H1 (cell line): ENCODE measurements at regions not wholly inside any gene's neighbourhood (a gene's known extent, or its start where the extent isn't known, plus 50 kb on each side); places are given as distances from the start of the nearest gene placed in this dataset.

ENCODE experiments used
- CTCF ChIA-PET: fragments of 300-600 bp; sonication (Branson Sonifier 250); formaldehyde crosslinking; loops from one replicate; lab custom pipeline; 2021; ENCODE audit not compliant: partially characterized antibody; lab: Charles Lee
- POLR2A ChIA-PET: fragments of 300-600 bp; sonication (Branson Sonifier 250); formaldehyde crosslinking; loops from one replicate; lab custom pipeline; 2021; ENCODE audit warnings: inconsistent platforms; ENCODE audit not compliant: partially characterized antibody; lab: Charles Lee
- DNase-seq, 2 experiments: peaks; one replicate each; pipeline versions ENCODE4 v3.0.0 to v3.0.0-alpha.2; 2010 to 2022; ENCODE audit warnings: low spot score in 2 of 2, low read depth in 1 of 2, mixed read lengths in 1 of 2
- FAIRE-seq: peaks from 2 replicates; lab custom pipeline; 2011; peaks lifted over from hg19 to GRCh38; lab: Jason Lieb, UNC
- H2AFZ ChIP-seq: 2 replicates; pipeline ENCODE4 v1.8.1; 2012; ENCODE audit warnings: low read length, inconsistent platforms
- H2AK5ac ChIP-seq: 2 replicates; pipeline ENCODE4 v1.6.1; 2013; ENCODE audit warnings: low read depth, low read length
- H2BK120ac ChIP-seq: replicated peaks from 2 replicates; pipeline ENCODE3; 2013; ENCODE audit warnings: low read depth, low read length, inconsistent platforms
- H2BK12ac ChIP-seq: 2 replicates; pipeline ENCODE4 v1.6.1; 2013; ENCODE audit warnings: low read depth, low read length
- H2BK15ac ChIP-seq: 2 replicates; pipeline ENCODE4 v1.6.1; 2013; ENCODE audit warnings: low read length
- H2BK20ac ChIP-seq: 2 replicates; pipeline ENCODE4 v1.6.1; 2013; ENCODE audit warnings: low read length
- H2BK5ac ChIP-seq: 2 replicates; pipeline ENCODE4 v1.6.1; 2013; ENCODE audit warnings: low read depth, low read length
- H3K14ac ChIP-seq: 2 replicates; pipeline ENCODE4 v1.6.1; 2013; ENCODE audit warnings: inconsistent platforms; ENCODE audit not compliant: insufficient read length
- H3K18ac ChIP-seq: 2 replicates; pipeline ENCODE4 v1.6.1; 2013; ENCODE audit warnings: low read length; ENCODE audit errors: extremely low read depth
- H3K23ac ChIP-seq: 2 replicates; pipeline ENCODE4 v1.6.1; 2013; ENCODE audit warnings: inconsistent platforms; ENCODE audit not compliant: insufficient read length
- H3K23me2 ChIP-seq: 2 replicates; pipeline ENCODE4 v1.6.1; 2013; ENCODE audit warnings: low read depth, low read length
- H3K27ac ChIP-seq: 2 replicates; pipeline ENCODE4 v1.6.1; 2011; ENCODE audit warnings: low read depth, low read length, inconsistent platforms
- H3K27me3 ChIP-seq, 4 experiments: replicated peaks in 1 of 4; 1 replicate in 1 of 4; 2 replicates in 3 of 4; pipeline versions ENCODE4 v1.6.1 to v1.8.1; 2011 to 2013; ENCODE audit warnings: low read length in 3 of 4, mild to moderate bottlenecking in 3 of 4, inconsistent platforms in 2 of 4, mixed read lengths in 2 of 4, moderate library complexity in 1 of 4; ENCODE audit not compliant: control insufficient read depth in 3 of 4, insufficient read depth in 3 of 4; ENCODE audit errors: extremely low read depth in 1 of 4
- H3K36me3 ChIP-seq, 4 experiments: 2 replicates each; pipeline versions ENCODE4 v1.6.1 to v1.8.1; 2011 to 2013; ENCODE audit warnings: mild to moderate bottlenecking in 4 of 4, low read length in 3 of 4, moderate library complexity in 2 of 4, control low read depth in 1 of 4, inconsistent platforms in 1 of 4; ENCODE audit not compliant: insufficient read depth in 4 of 4, control insufficient read depth in 2 of 4
- H3K4ac ChIP-seq: replicated peaks from 2 replicates; pipeline ENCODE3; 2013; ENCODE audit warnings: low read length, low read depth, mixed read lengths, inconsistent platforms; ENCODE audit not compliant: insufficient read length
- H3K4me1 ChIP-seq, 4 experiments: replicated peaks in 1 of 4; 1 replicate in 1 of 4; 2 replicates in 3 of 4; pipeline versions ENCODE4 v1.6.1 to v1.8.1; 2011 to 2013; ENCODE audit warnings: low read length in 3 of 4, inconsistent platforms in 2 of 4, mixed read lengths in 1 of 4; ENCODE audit not compliant: insufficient read depth in 4 of 4, control insufficient read depth in 3 of 4
- H3K4me2 ChIP-seq, 2 experiments: 2 replicates each; pipeline versions ENCODE4 v1.6.1 to v1.8.1; 2011 to 2013; ENCODE audit warnings: low read depth in 2 of 2, low read length in 2 of 2, control low read depth in 1 of 2, inconsistent platforms in 1 of 2, mild to moderate bottlenecking in 1 of 2; ENCODE audit not compliant: insufficient read depth in 1 of 2
- H3K4me3 ChIP-seq, 4 experiments: fragments of 200-600, 300-600 bp in 1 of 4; sonication (generic), shearing (Covaris generic), sonication (Bioruptor Twin) in 1 of 4; 2 replicates each; pipeline versions ENCODE4 v1.5.1 to v1.8.1; 2011 to 2016; ENCODE audit warnings: low read length in 4 of 4, low read depth in 3 of 4, control low read depth in 2 of 4, inconsistent platforms in 2 of 4, mild to moderate bottlenecking in 2 of 4, mixed read lengths in 1 of 4, moderate library complexity in 1 of 4; ENCODE audit not compliant: insufficient read depth in 2 of 4; ENCODE audit errors: extremely low read depth in 1 of 4
- H3K56ac ChIP-seq: replicated peaks from 2 replicates; pipeline ENCODE3; 2013; ENCODE audit warnings: low read depth, mild to moderate bottlenecking, mixed read lengths, low read length, inconsistent platforms; ENCODE audit not compliant: insufficient read length
- H3K79me1 ChIP-seq: 2 replicates; pipeline ENCODE4 v1.6.1; 2013; ENCODE audit warnings: low read depth, low read length, control low read depth
- H3K79me2 ChIP-seq, 2 experiments: 2 replicates each; pipeline versions ENCODE4 v1.6.1 to v1.8.1; 2012 to 2013; ENCODE audit warnings: low read length in 2 of 2, mild to moderate bottlenecking in 2 of 2, inconsistent platforms in 1 of 2; ENCODE audit not compliant: insufficient read depth in 2 of 2, control insufficient read depth in 1 of 2
- H3K9ac ChIP-seq, 4 experiments: replicated peaks in 1 of 4; 1 replicate in 1 of 4; 2 replicates in 3 of 4; pipeline versions ENCODE4 v1.6.1 to v1.8.1; 2011 to 2013; ENCODE audit warnings: low read depth in 3 of 4, low read length in 3 of 4, control low read depth in 2 of 4, mild to moderate bottlenecking in 2 of 4, moderate library complexity in 2 of 4, inconsistent platforms in 1 of 4; ENCODE audit errors: extremely low read depth in 1 of 4
- H3K9me3 ChIP-seq, 2 experiments: 2 replicates each; pipeline versions ENCODE4 v1.6.1 to v1.8.1; 2012 to 2013; ENCODE audit warnings: mild to moderate bottlenecking in 2 of 2, moderate library complexity in 2 of 2, control low read depth in 1 of 2, inconsistent platforms in 1 of 2, low read depth in 1 of 2, low read length in 1 of 2, mixed read lengths in 1 of 2; ENCODE audit not compliant: insufficient read depth in 2 of 2
- H4K20me1 ChIP-seq, 2 experiments: replicated peaks in 1 of 2; 2 replicates each; pipeline versions ENCODE3 to v1.8.1; 2011 to 2013; ENCODE audit warnings: inconsistent platforms in 2 of 2, low read length in 2 of 2, mild to moderate bottlenecking in 1 of 2; ENCODE audit not compliant: insufficient read depth in 2 of 2, control insufficient read depth in 1 of 2
- H4K5ac ChIP-seq: 2 replicates; pipeline ENCODE4 v1.6.1; 2013; ENCODE audit warnings: low read length, low read depth, mixed read lengths, inconsistent platforms; ENCODE audit not compliant: insufficient read length
- H4K8ac ChIP-seq: 2 replicates; pipeline ENCODE4 v1.8.0; 2013; ENCODE audit warnings: mild to moderate bottlenecking, moderate library complexity, low read length, inconsistent platforms; ENCODE audit not compliant: insufficient read depth; ENCODE audit errors: extremely low read depth
- H4K91ac ChIP-seq: replicated peaks from 2 replicates; pipeline ENCODE3; 2013; ENCODE audit warnings: low read length, mixed read lengths, inconsistent platforms; ENCODE audit not compliant: insufficient read length
- CEBPB ChIP-seq: IDR thresholded peaks from 2 replicates; pipeline ENCODE4 v1.6.1; 2012; ENCODE audit warnings: low read depth, low read length
- CHD1 ChIP-seq: IDR thresholded peaks from 2 replicates; pipeline ENCODE4 v1.6.1; 2012; ENCODE audit warnings: low read depth, low read length, improper control_type of control experiment
- CHD2 ChIP-seq: IDR thresholded peaks from 2 replicates; pipeline ENCODE4 v1.6.1; 2012; ENCODE audit warnings: low read length, improper control_type of control experiment
- CTBP2 ChIP-seq: IDR thresholded peaks from 2 replicates; pipeline ENCODE4 v1.7.0; 2011; ENCODE audit warnings: borderline replicate concordance, mild to moderate bottlenecking, moderate library complexity, mixed read lengths, low read length; ENCODE audit not compliant: insufficient read depth, insufficient read length
- EGR1 ChIP-seq: IDR thresholded peaks from 2 replicates; pipeline ENCODE4 v1.6.1; 2011; ENCODE audit warnings: low read depth, low read length, borderline replicate concordance
- GTF2F1 ChIP-seq: IDR thresholded peaks from 2 replicates; pipeline ENCODE4 v1.6.1; 2012; ENCODE audit warnings: low read depth, low read length, improper control_type of control experiment, borderline replicate concordance
- HDAC6 ChIP-seq: IDR thresholded peaks from one replicate; pipeline ENCODE4 v1.7.1; 2012; ENCODE audit warnings: low read depth, mild to moderate bottlenecking, inconsistent platforms, low read length, moderate library complexity
- KDM5A ChIP-seq: fragments of 200-600 bp; IDR thresholded peaks from 2 replicates; pipeline ENCODE4 v1.7.1; 2012; ENCODE audit warnings: mild to moderate bottlenecking, low read length, inconsistent platforms, mixed read lengths
- MAFK ChIP-seq: IDR thresholded peaks from 2 replicates; pipeline ENCODE4 v1.6.1; 2012; ENCODE audit warnings: low read depth, mild to moderate bottlenecking, improper control_type of control experiment, low read length
- NANOG ChIP-seq: IDR thresholded peaks from 2 replicates; pipeline ENCODE4 v1.6.1; 2011; ENCODE audit warnings: low read length, low read depth, mild to moderate bottlenecking, inconsistent platforms; ENCODE audit not compliant: insufficient read depth, poor library complexity, severe bottlenecking
- POLR2A ChIP-seq, 2 experiments: IDR thresholded peaks; 1 replicate in 1 of 2; 2 replicates in 1 of 2; pipeline ENCODE4 v1.6.1; 2011; ENCODE audit warnings: low read depth in 2 of 2, low read length in 2 of 2, mild to moderate bottlenecking in 2 of 2; ENCODE audit errors: control extremely low read depth in 1 of 2
- RAD21 ChIP-seq, 2 experiments: IDR thresholded peaks in 1 of 2; conservative IDR thresholded peaks in 1 of 2; 2 replicates each; pipeline ENCODE4 v1.6.1; 2011; ENCODE audit warnings: low read depth in 2 of 2, low read length in 2 of 2, improper control_type of control experiment in 1 of 2, inconsistent platforms in 1 of 2, mild to moderate bottlenecking in 1 of 2, moderate library complexity in 1 of 2
- SAP30 ChIP-seq: fragments of 300-600 bp; sonication (generic); IDR thresholded peaks from 2 replicates; pipeline ENCODE4 v1.7.1; 2012; ENCODE audit warnings: low read length, moderate library complexity, mild to moderate bottlenecking, inconsistent platforms; ENCODE audit not compliant: insufficient read depth, insufficient replicate concordance
- SIN3A ChIP-seq, 2 experiments: IDR thresholded peaks in 1 of 2; conservative IDR thresholded peaks in 1 of 2; 2 replicates each; pipeline ENCODE4 v1.6.1; 2011 to 2012; ENCODE audit warnings: low read length in 2 of 2, improper control_type of control experiment in 1 of 2, low read depth in 1 of 2, mild to moderate bottlenecking in 1 of 2
- TAF1 ChIP-seq: IDR thresholded peaks from 2 replicates; pipeline ENCODE4 v1.6.1; 2011; ENCODE audit warnings: mild to moderate bottlenecking, low read depth, low read length
- WGBS, 2 experiments: shearing (Covaris generic) in 1 of 2; methylation state at CpG; one replicate each; pipeline versions ENCODE4 v1.1.6 to v1.1.7; 2013 to 2015; ENCODE audit warnings: low lambda C conversion rate in 2 of 2, mixed read lengths in 2 of 2, inconsistent platforms in 1 of 2, low coverage in 1 of 2, missing lambda C conversion rate in 1 of 2; ENCODE audit not compliant: insufficient replicate concordance in 2 of 2, insufficient coverage in 1 of 2, insufficient read length in 1 of 2; ENCODE audit errors: extremely low coverage in 1 of 2, missing lambda C conversion rate in 1 of 2; 5-methylcytosine and 5-hydroxymethylcytosine counted together

DNA sequence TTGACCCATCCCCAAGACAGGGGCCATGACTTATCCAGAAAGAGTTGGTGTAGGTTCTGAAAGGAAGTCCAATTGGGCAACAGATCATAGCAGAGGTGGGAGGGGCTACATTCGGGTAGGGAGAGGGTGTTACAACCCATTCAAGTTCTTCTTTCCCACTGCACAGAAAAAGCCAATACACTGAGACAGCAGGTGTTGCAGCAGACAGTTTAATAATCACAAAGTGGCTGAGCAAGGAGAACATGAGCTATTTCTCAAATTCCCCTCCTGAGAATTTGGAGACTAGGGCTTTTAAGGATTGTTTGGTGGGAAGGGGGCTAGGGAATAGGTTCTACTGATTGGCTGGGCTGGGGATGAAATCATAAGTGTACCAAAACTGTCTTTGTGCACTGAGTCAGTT lies 328.4 kb upstream of the POU3F1 start:
- H2AFZ ChIP-seq = no peak overlapping the region
- no peak overlapping the region for H2BK12ac ChIP-seq
- no peaks in the 10 kb centered on the region for H4K20me1 ChIP-seq
- no peaks in the 10 kb centered on the region for H3K79me1 ChIP-seq
- H3K9ac ChIP-seq = no peak overlapping the region
- no peak overlapping the region for H3K4me2 ChIP-seq
- H3K23me2 ChIP-seq = no peaks in the 10 kb centered on the region; the same call in 1 of the 2 replicates
- H3K23ac ChIP-seq = no peak overlapping the region
- no peak overlapping the region for H2BK5ac ChIP-seq
- H3K36me3 ChIP-seq = peaks cover 0 to 7% (median 1%) of the 10 kb centered on the region in 4 experiments; a peak in 1 of 8 replicates
- FAIRE-seq (no peak), DNase-seq (no peak)
- no peak overlapping the region for H3K4me3 ChIP-seq
- POLR2A ChIA-PET = no interaction called here
- H2BK20ac ChIP-seq = no peak overlapping the region
- no peak overlapping the region for H2BK15ac ChIP-seq
- H3K4ac ChIP-seq = no peak overlapping the region
- CTCF ChIA-PET = interaction anchor here (1.6 kb wide), 1 partner anchor 29 kb away, joined by 3 read pairs; no protein-coding TSS in a partner anchor
- H3K14ac ChIP-seq = no peak overlapping the region
- no peaks in the 10 kb centered on the region for H3K79me2 ChIP-seq
- H4K91ac ChIP-seq = no peak overlapping the region
- H3K27ac ChIP-seq = no peak overlapping the region
- H4K5ac ChIP-seq = no peak overlapping the region
- H4K8ac ChIP-seq = no peak overlapping the region
- H2BK120ac ChIP-seq = no peak overlapping the region
- 100% methylated on average over 1 of the region's 1 CpG; no CpG with 5 or more reads in 1 of the 2 experiments for WGBS, 2 experiments
- no peak overlapping the region for H2AK5ac ChIP-seq
- peaks cover 0 to 14% (median 5%) of the 10 kb centered on the region in 4 experiments; a peak in 2 of 7 replicates for H3K4me1 ChIP-seq
- H3K9me3 ChIP-seq = peaks cover 17 to 26% of the 10 kb centered on the region in 2 experiments
- H3K27me3 ChIP-seq = no peaks in the 10 kb centered on the region
- no peak overlapping the region for H3K56ac ChIP-seq
- no peak overlapping the region for H3K18ac ChIP-seq
- no peak for TF ChIP-seq CEBPB
- no peak for TF ChIP-seq SAP30
- TF ChIP-seq MAFK = no peak
- no peak for TF ChIP-seq SIN3A (conservative IDR thresholded peaks at IDR 0.05 in 1 of 2, IDR thresholded peaks at IDR 0.05 in 1 of 2; ENCODE audit: low read depth in 1 of 2, low read length in 2 of 2)
- TF ChIP-seq NANOG = no peak
- TF ChIP-seq RAD21 (IDR thresholded peaks at IDR 0.05 in 1 of 2, conservative IDR thresholded peaks at IDR 0.05 in 1 of 2; ENCODE audit: low read depth in 2 of 2, low read length in 2 of 2) = no peak
- no peak for TF ChIP-seq CHD2
- TF ChIP-seq POLR2A (IDR thresholded peaks at IDR 0.05; ENCODE audit: control extremely low read depth in 1 of 2, low read depth in 2 of 2, low read length in 2 of 2) = no peak
- TF ChIP-seq KDM5A = no peak; the same call in 1 of the 2 replicates
- no peak for TF ChIP-seq GTF2F1
- no peak for TF ChIP-seq CHD1
- TF ChIP-seq CTBP2 = no peak
- no peak for TF ChIP-seq TAF1
- no peak for TF ChIP-seq EGR1
- no peak for TF ChIP-seq HDAC6
